H1 (cell line): ENCODE measurements at regions not wholly inside any gene's neighbourhood (a gene's known extent, or its start where the extent isn't known, plus 50 kb on each side); places are given as distances from the start of the nearest gene placed in this dataset.

ENCODE experiments used
- BACH1 ChIP-seq: IDR thresholded peaks from 2 replicates; pipeline ENCODE4 v1.6.1; 2012; ENCODE audit warnings: low read length, improper control_type of control experiment
- BRCA1 ChIP-seq: IDR thresholded peaks from 2 replicates; pipeline ENCODE4 v1.6.1; 2012; ENCODE audit warnings: low read depth, low read length, improper control_type of control experiment
- CEBPB ChIP-seq: IDR thresholded peaks from 2 replicates; pipeline ENCODE4 v1.6.1; 2012; ENCODE audit warnings: low read depth, low read length
- EGR1 ChIP-seq: IDR thresholded peaks from 2 replicates; pipeline ENCODE4 v1.6.1; 2011; ENCODE audit warnings: low read depth, low read length, borderline replicate concordance
- EP300 ChIP-seq, 2 experiments: IDR thresholded peaks; 1 replicate in 1 of 2; 2 replicates in 1 of 2; pipeline ENCODE4 v1.6.1; 2011 to 2012; ENCODE audit warnings: low read depth in 2 of 2, low read length in 2 of 2, mild to moderate bottlenecking in 2 of 2, borderline replicate concordance in 1 of 2, inconsistent platforms in 1 of 2, moderate library complexity in 1 of 2
- FOSL1 ChIP-seq: IDR thresholded peaks from 2 replicates; pipeline ENCODE4 v1.6.1; 2011; ENCODE audit warnings: mild to moderate bottlenecking, low read depth, low read length, moderate library complexity; ENCODE audit not compliant: insufficient read depth
- PHF8 ChIP-seq: fragments of 200-600 bp; sonication (generic); conservative IDR thresholded peaks from 2 replicates; pipeline ENCODE4 v1.7.1; 2012; ENCODE audit warnings: low read depth, mild to moderate bottlenecking, inconsistent platforms, low read length, moderate library complexity
- POLR2A ChIP-seq, 2 experiments: IDR thresholded peaks; 1 replicate in 1 of 2; 2 replicates in 1 of 2; pipeline ENCODE4 v1.6.1; 2011; ENCODE audit warnings: low read depth in 2 of 2, low read length in 2 of 2, mild to moderate bottlenecking in 2 of 2; ENCODE audit errors: control extremely low read depth in 1 of 2
- POLR2AphosphoS5 ChIP-seq: IDR thresholded peaks from 2 replicates; pipeline ENCODE4 v1.6.1; 2011; ENCODE audit warnings: low read depth, low read length
- SUZ12 ChIP-seq: fragments of 200-600 bp; sonication (generic); IDR thresholded peaks from 2 replicates; pipeline ENCODE4 v1.6.1; 2012; ENCODE audit warnings: mild to moderate bottlenecking, inconsistent platforms, low read length, moderate library complexity, mixed read lengths
- TEAD4 ChIP-seq: IDR thresholded peaks from 2 replicates; pipeline ENCODE4 v1.6.1; 2012; ENCODE audit warnings: low read depth, low read length, inconsistent platforms, mixed read lengths
- ZNF274 ChIP-seq: IDR thresholded peaks from 2 replicates; pipeline ENCODE4 v1.7.0; 2012; ENCODE audit warnings: low read length, borderline replicate concordance; ENCODE audit errors: extremely low read depth
- TF ChIP-seq, protein P1 (sequence below), 3 experiments: IDR thresholded peaks; 1 replicate in 2 of 3; 2 replicates in 1 of 3; pipeline versions ENCODE4 v1.5.1 to v1.6.1; 2011; ENCODE audit warnings: low read length in 3 of 3, mild to moderate bottlenecking in 3 of 3, inconsistent platforms in 2 of 3, low read depth in 1 of 3, moderate library complexity in 1 of 3; ENCODE audit not compliant: insufficient read depth in 1 of 3; ENCODE audit errors: control extremely low read depth in 1 of 3

DNA sequence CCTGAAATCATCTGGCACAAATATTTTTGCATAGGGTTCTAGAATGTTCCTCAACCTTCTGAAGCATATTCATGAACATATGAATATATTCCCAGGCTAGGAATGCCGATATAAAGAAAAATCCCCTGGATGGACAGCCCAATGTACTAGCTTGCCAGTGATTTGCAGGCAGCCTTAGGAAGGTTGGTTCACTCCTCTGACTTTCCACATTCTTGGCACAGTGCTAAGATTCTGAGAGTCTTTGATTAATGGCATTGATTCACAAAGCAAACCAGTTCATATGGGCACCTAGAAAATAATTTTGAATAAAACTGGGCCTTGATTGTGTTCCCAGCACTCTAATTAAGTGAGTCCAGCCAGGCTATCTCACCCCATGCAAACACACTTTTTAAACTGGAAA is 56.9 kb upstream of the ENPP4 start:
- TF ChIP-seq, protein P1, sequence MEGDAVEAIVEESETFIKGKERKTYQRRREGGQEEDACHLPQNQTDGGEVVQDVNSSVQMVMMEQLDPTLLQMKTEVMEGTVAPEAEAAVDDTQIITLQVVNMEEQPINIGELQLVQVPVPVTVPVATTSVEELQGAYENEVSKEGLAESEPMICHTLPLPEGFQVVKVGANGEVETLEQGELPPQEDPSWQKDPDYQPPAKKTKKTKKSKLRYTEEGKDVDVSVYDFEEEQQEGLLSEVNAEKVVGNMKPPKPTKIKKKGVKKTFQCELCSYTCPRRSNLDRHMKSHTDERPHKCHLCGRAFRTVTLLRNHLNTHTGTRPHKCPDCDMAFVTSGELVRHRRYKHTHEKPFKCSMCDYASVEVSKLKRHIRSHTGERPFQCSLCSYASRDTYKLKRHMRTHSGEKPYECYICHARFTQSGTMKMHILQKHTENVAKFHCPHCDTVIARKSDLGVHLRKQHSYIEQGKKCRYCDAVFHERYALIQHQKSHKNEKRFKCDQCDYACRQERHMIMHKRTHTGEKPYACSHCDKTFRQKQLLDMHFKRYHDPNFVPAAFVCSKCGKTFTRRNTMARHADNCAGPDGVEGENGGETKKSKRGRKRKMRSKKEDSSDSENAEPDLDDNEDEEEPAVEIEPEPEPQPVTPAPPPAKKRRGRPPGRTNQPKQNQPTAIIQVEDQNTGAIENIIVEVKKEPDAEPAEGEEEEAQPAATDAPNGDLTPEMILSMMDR (IDR thresholded peaks at IDR 0.05; ENCODE audit: control extremely low read depth in 1 of 3, insufficient read depth in 1 of 3, low read depth in 1 of 3, low read length in 3 of 3): no peak
- TF ChIP-seq EP300 (IDR thresholded peaks at IDR 0.05; ENCODE audit: borderline replicate concordance in 1 of 2, low read depth in 2 of 2, low read length in 2 of 2): no peak
- no peak for TF ChIP-seq ZNF274
- no peak for TF ChIP-seq TEAD4
- no peak for TF ChIP-seq BRCA1
- TF ChIP-seq POLR2AphosphoS5: no peak
- TF ChIP-seq BACH1: no peak
- no peak for TF ChIP-seq POLR2A (IDR thresholded peaks at IDR 0.05; ENCODE audit: control extremely low read depth in 1 of 2, low read depth in 2 of 2, low read length in 2 of 2)
- TF ChIP-seq CEBPB: no peak
- TF ChIP-seq PHF8: no peak
- no peak for TF ChIP-seq FOSL1
- no peak for TF ChIP-seq SUZ12
- TF ChIP-seq EGR1: no peak
